K562 (cell line): ENCODE measurements at regions not wholly inside any gene's neighbourhood (a gene's known extent, or its start where the extent isn't known, plus 50 kb on each side); places are given as distances from the start of the nearest gene placed in this dataset.

ENCODE experiments used
- ATAC-seq: fragments of 200-7000 bp; cut with Tn5 transposase; 3 replicates; pipeline ENCODE4 v1.9.1; 2020; ENCODE audit warnings: moderate library complexity
- BruUV-seq: library from RNA; stranded (reverse); fragments of 400-500 nt; replicated peaks from 2 replicates; lab custom pipeline; 2021; lab: Mats Ljungman, UMichigan
- CTCF ChIA-PET: fragments of 300-600 bp; formaldehyde crosslinking; extraction: SDS; loops from one replicate; lab custom pipeline; 2021; ENCODE audit warnings: low intra/inter-chr PET ratio; lab: Yijun Ruan, JAX
- POLR2A ChIA-PET: fragments of 300-600, 350-650 bp; sonication (Branson Sonifier 250); formaldehyde crosslinking; extraction: SDS; loops from one replicate; lab custom pipeline; 2021; ENCODE audit warnings: antibody characterized with exemption, inconsistent platforms; lab: Yijun Ruan, JAX
- DNase-seq, 4 experiments: peaks; one replicate each; pipeline versions ENCODE4 v3.0.0 to v3.0.0-alpha.2; 2011 to 2018; ENCODE audit warnings: low spot score in 3 of 4, mixed read lengths in 3 of 4; ENCODE audit errors: extremely low read depth in 1 of 4
- FAIRE-seq: peaks from 2 replicates; lab custom pipeline; 2011; peaks lifted over from hg19 to GRCh38; lab: Jason Lieb, UNC
- H2AFZ ChIP-seq: 2 replicates; pipeline ENCODE4 v1.6.0; 2011; ENCODE audit warnings: low read depth, low read length, control low read depth, inconsistent platforms
- H3K27ac ChIP-seq: fragments of 200-600 bp; 3 replicates; pipeline ENCODE4 v1.8.0; 2011; ENCODE audit warnings: low read depth, mild to moderate bottlenecking, control low read depth, inconsistent platforms, low read length, moderate library complexity, mixed read lengths; ENCODE audit errors: extremely low read depth
- H3K27me3 ChIP-seq, 2 experiments: fragments of 300-600 bp in 1 of 2; 2 replicates in 1 of 2; 3 replicates in 1 of 2; pipeline versions ENCODE4 v1.6.0 to v1.8.0; 2011; ENCODE audit warnings: inconsistent platforms in 2 of 2, low read length in 2 of 2, mild to moderate bottlenecking in 1 of 2, mixed read lengths in 1 of 2, moderate library complexity in 1 of 2; ENCODE audit not compliant: control insufficient read depth in 2 of 2, insufficient read depth in 2 of 2
- H3K36me3 ChIP-seq: fragments of 300-600 bp; 3 replicates; pipeline ENCODE4 v1.8.0; 2011; ENCODE audit warnings: mild to moderate bottlenecking, low read length, inconsistent platforms; ENCODE audit not compliant: control insufficient read depth, insufficient read depth
- H3K4me1 ChIP-seq, 2 experiments: fragments of 200-600 bp in 1 of 2; replicated peaks in 1 of 2; 2 replicates in 1 of 2; 3 replicates in 1 of 2; pipeline versions ENCODE4 v1.5.1 to v1.8.0; 2011; ENCODE audit warnings: inconsistent platforms in 2 of 2, low read length in 2 of 2, mild to moderate bottlenecking in 1 of 2, mixed read lengths in 1 of 2, moderate library complexity in 1 of 2; ENCODE audit not compliant: control insufficient read depth in 2 of 2, insufficient read depth in 2 of 2
- H3K4me2 ChIP-seq: 2 replicates; pipeline ENCODE4 v1.6.1; 2011; ENCODE audit warnings: low read length, control low read depth, inconsistent platforms, mixed read lengths; ENCODE audit not compliant: insufficient read depth
- H3K4me3 ChIP-seq: fragments of 200-600 bp; sonication (generic), shearing (Covaris generic); 2 replicates; pipeline ENCODE4 v1.5.1; 2016; ENCODE audit warnings: control low read depth, inconsistent platforms
- H3K79me2 ChIP-seq: fragments of 200-600 bp; 3 replicates; pipeline ENCODE4 v1.8.0; 2011; ENCODE audit warnings: low read length, inconsistent platforms; ENCODE audit not compliant: control insufficient read depth, insufficient read depth
- H3K9ac ChIP-seq, 2 experiments: 2 replicates each; pipeline versions ENCODE4 v1.6.0 to v1.6.1; 2011; ENCODE audit warnings: low read depth in 2 of 2, low read length in 2 of 2, control low read depth in 1 of 2, inconsistent platforms in 1 of 2, mild to moderate bottlenecking in 1 of 2, mixed read lengths in 1 of 2; ENCODE audit not compliant: insufficient read depth in 1 of 2
- H3K9me1 ChIP-seq: one replicate; pipeline ENCODE4 v1.6.0; 2011; ENCODE audit warnings: inconsistent platforms, mild to moderate bottlenecking, low read length, moderate library complexity; ENCODE audit not compliant: control insufficient read depth, insufficient read depth
- H3K9me3 ChIP-seq: replicated peaks from 2 replicates; pipeline ENCODE4 v1.5.1; 2011; ENCODE audit warnings: low read depth, low read length, inconsistent platforms; ENCODE audit not compliant: control insufficient read depth, insufficient read depth
- H4K20me1 ChIP-seq: replicated peaks from 2 replicates; pipeline ENCODE4 v1.6.1; 2011; ENCODE audit warnings: low read length, inconsistent platforms, mixed read lengths; ENCODE audit not compliant: control insufficient read depth, insufficient read depth
- ARID1B ChIP-seq: fragments of 450-650 bp; IDR thresholded peaks from 2 replicates; pipeline ENCODE4 v1.6.1; 2016; ENCODE audit warnings: antibody characterized with exemption, mild to moderate bottlenecking, inconsistent platforms
- BACH1 ChIP-seq: fragments of 200-800 bp; sonication (Bioruptor generic); IDR thresholded peaks from 2 replicates; pipeline ENCODE4 v1.6.1; 2016; ENCODE audit warnings: missing genetic modification characterization, missing compliant biosample characterization
- CBFA2T3 ChIP-seq: fragments of 450-650 bp; IDR thresholded peaks from 2 replicates; pipeline ENCODE4 v1.6.1; 2017
- CBX5 ChIP-seq: IDR thresholded peaks from 2 replicates; pipeline ENCODE4 v1.6.1; 2014; ENCODE audit warnings: low read depth, borderline replicate concordance
- NFATC3 ChIP-seq: fragments of 450-650 bp; IDR thresholded peaks from 2 replicates; pipeline ENCODE4 v1.6.1; 2017; ENCODE audit warnings: mild to moderate bottlenecking
- TEAD2 ChIP-seq: fragments of 450-650 bp; IDR thresholded peaks from 2 replicates; pipeline ENCODE4 v1.6.1; 2016; ENCODE audit warnings: missing genetic modification characterization, control low read depth, missing compliant biosample characterization
- ZBTB17 ChIP-seq: fragments of 450-650 bp; formaldehyde crosslinking; IDR thresholded peaks from 2 replicates; pipeline ENCODE4 v1.4.0; 2020; ENCODE audit warnings: mild to moderate bottlenecking
- ZBTB8A ChIP-seq: fragments of 450-650 bp; IDR thresholded peaks from 2 replicates; pipeline ENCODE4 v1.6.1; 2018; ENCODE audit warnings: mild to moderate bottlenecking, moderate library complexity; ENCODE audit not compliant: partially characterized antibody
- ZNF184 ChIP-seq: sonication (generic); formaldehyde crosslinking; IDR thresholded peaks from 2 replicates; pipeline ENCODE4 v1.5.0; 2020; ENCODE audit warnings: missing genetic modification reagents
- ZNF764 ChIP-seq: fragments of 250-450 bp; sonication (Bioruptor Pico); IDR thresholded peaks from 2 replicates; pipeline ENCODE4 v1.4.0; 2020; ENCODE audit warnings: low read depth, mild to moderate bottlenecking, moderate library complexity
- WGBS: fragments of 100-300 bp; shearing (Covaris generic); methylation state at CpG from one replicate; pipeline ENCODE4 v1.1.6; 2016; ENCODE audit warnings: low coverage, mixed read lengths; ENCODE audit not compliant: insufficient coverage; ENCODE audit errors: missing lambda C conversion rate; 5-methylcytosine and 5-hydroxymethylcytosine counted together
- in situ Hi-C: fragments of 300-500 bp; cut with MboI; formaldehyde crosslinking; loops from 4 replicates; pipeline ENCODE4 v1.15.0; 2018; ENCODE audit warnings: inconsistent platforms, mixed read lengths
- intact Hi-C: fragments of 100-400 bp; cut with micrococcal nuclease; formaldehyde crosslinking; loops from 2 replicates; pipeline ENCODE4 v1.14.2; 2022
- TF ChIP-seq, protein P1 (sequence below): IDR thresholded peaks from 3 replicates; pipeline ENCODE4 v1.6.1; 2011; ENCODE audit warnings: borderline replicate concordance, mild to moderate bottlenecking; ENCODE audit not compliant: insufficient read length, insufficient read depth

DNA sequence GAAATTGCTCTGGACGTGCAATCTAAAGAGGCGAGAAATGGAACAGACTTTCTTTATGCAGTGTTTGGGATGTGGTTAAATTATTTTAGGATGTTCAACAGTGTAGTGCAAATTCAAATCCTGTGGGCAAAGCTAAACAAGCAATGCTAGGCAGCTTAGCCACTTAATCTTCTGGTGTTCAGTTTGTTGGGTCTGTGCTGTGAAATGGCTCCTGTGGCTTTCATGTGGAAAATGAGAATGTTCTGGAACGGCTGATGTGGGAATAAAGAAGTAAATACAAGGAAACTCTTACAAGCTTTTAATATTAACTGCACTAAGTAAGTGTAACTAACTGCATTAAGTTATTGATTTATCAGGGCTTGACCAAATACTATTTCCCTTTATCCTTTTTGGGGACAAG, 766.6 kb downstream of the ADGRL2 start (continued):
- TF ChIP-seq, protein P1, sequence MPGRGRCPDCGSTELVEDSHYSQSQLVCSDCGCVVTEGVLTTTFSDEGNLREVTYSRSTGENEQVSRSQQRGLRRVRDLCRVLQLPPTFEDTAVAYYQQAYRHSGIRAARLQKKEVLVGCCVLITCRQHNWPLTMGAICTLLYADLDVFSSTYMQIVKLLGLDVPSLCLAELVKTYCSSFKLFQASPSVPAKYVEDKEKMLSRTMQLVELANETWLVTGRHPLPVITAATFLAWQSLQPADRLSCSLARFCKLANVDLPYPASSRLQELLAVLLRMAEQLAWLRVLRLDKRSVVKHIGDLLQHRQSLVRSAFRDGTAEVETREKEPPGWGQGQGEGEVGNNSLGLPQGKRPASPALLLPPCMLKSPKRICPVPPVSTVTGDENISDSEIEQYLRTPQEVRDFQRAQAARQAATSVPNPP = no peak
- TF ChIP-seq ZNF764 (CRISPR knock-in tag) (no peak), ZBTB17 (CRISPR knock-in tag) (no peak), CBX5 (no peak), TEAD2 (no peak), ARID1B (no peak)

DNA sequence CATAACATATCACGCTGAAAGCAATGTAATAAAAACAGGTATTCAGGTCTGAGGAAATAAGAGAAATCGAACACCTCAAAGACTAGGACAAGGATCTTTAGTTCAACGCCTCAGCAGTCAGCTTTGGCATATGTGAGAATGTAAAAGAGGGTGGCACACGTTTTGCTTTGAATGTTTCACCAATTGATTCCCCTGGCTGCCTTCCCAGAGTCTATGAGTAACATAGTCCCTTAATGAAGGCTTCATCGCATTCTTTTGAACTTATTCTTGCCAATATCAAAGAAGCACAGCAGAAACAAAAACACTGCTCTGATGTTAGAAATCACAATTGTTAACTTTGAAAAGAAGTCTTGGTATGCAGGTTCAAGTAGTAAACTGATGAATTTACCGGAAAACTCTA, 764.8 kb downstream of the ADGRL2 start:
- Histone ChIP-seq H3K9me1 (no peaks in the 10 kb centered on the region), H3K27ac (no peak overlapping the region), H2AFZ (no peak overlapping the region), H3K4me3 (no peak overlapping the region), H3K79me2 (no peaks in the 10 kb centered on the region), H3K9ac (no peak overlapping the region), H3K4me2 (no peak overlapping the region), H3K4me1 (no peaks in the 10 kb centered on the region), H3K27me3 (no peaks in the 10 kb centered on the region), H3K36me3 (no peaks in the 10 kb centered on the region), H3K9me3 (no peaks in the 10 kb centered on the region), H4K20me1 (no peaks in the 10 kb centered on the region)
- BruUV-seq = no TSS peak
- TF ChIP-seq CBFA2T3 (no peak), BACH1 (tag) (no peak), ZNF184 (no peak), NFATC3 (no peak), ZBTB8A (no peak)
- DNase-seq (no peak), FAIRE-seq (no peak), ATAC-seq (no peak)
- intact Hi-C loops = no loop called here
- ChIA-PET CTCF (no interaction called here), POLR2A (no interaction called here)
- 0% methylated on average over 5 of the region's 6 CpGs for WGBS
- in situ Hi-C loops = no loop called here
